Upper lobe of right lung (tissue), 1 donor: ENCODE measurements at regions not wholly inside any gene's neighbourhood (a gene's known extent, or its start where the extent isn't known, plus 50 kb on each side); places are given as distances from the start of the nearest gene placed in this dataset.

Experiments used
- ATAC-seq: fragments of 200-7000 bp; cut with Tn5 transposase; one replicate; pipeline ENCODE4 v1.9.1; 2020; ENCODE audit warnings: mild to moderate bottlenecking, moderate library complexity
- DNase-seq: peaks from one replicate; pipeline ENCODE4 v3.0.0-alpha.2; 2020
- H3K27ac ChIP-seq: fragments of 200-600 bp; one replicate; pipeline ENCODE4 v1.8.0; 2022
- H3K27me3 ChIP-seq: fragments of 200-600 bp; one replicate; pipeline ENCODE4 v1.8.0; 2022; ENCODE audit warnings: mild to moderate bottlenecking
- H3K36me3 ChIP-seq: fragments of 200-600 bp; one replicate; pipeline ENCODE4 v1.8.0; 2022
- H3K4me1 ChIP-seq: fragments of 200-600 bp; one replicate; pipeline ENCODE4 v1.8.0; 2022
- H3K4me3 ChIP-seq: fragments of 200-600 bp; one replicate; pipeline ENCODE4 v1.8.0; 2022; ENCODE audit warnings: mild to moderate bottlenecking
- H3K9me3 ChIP-seq: fragments of 200-600 bp; one replicate; pipeline ENCODE4 v1.8.0; 2022
- CTCF ChIP-seq: fragments of 200-600 bp; IDR thresholded peaks from one replicate; pipeline ENCODE4 v1.8.0; 2022; ENCODE audit warnings: antibody characterized with exemption
- intact Hi-C: fragments of 100-400 bp; cut with DNase I; formaldehyde crosslinking; loops from one replicate; pipeline ENCODE4 v1.11.0; 2022
- donor health status: DM: no; HTN: yes; CAD: no; lungs with severe emphysema.

DNA sequence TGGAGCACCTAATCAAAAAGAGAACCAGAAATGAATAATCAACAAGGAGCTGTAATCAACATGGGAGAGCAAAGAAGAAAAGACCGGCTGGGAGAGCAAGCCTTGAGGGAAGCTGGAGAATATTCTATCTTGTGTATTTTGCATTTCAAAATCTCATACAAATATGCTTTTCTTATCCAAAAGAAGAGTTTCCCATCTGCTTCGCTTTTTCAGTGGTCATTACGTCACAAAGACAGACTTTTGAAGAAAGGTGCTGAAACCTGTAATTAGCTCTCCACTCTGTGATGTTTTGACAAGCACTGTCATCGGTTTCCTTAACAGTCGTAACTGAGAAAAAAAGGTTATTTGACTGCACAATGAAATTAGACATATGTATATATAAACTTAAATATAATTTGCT lies 139.1 kb upstream of the TACR1 start:
- Histone ChIP-seq H3K4me3 (no peak overlapping the region), H3K4me1 (no peaks in the 10 kb centered on the region), H3K27me3 (no peaks in the 10 kb centered on the region), H3K27ac (no peak overlapping the region), H3K36me3 (no peaks in the 10 kb centered on the region), H3K9me3 (no peaks in the 10 kb centered on the region)
- ATAC-seq (no peak), DNase-seq (no peak)
- no peak for TF ChIP-seq CTCF
- intact Hi-C loops: no loop called here

GRCh38 chr2:75337619-75338018 lies 138.3 kb upstream of the TACR1 start:
- intact Hi-C loops: no loop called here
- TF ChIP-seq CTCF: no peak

DNA sequence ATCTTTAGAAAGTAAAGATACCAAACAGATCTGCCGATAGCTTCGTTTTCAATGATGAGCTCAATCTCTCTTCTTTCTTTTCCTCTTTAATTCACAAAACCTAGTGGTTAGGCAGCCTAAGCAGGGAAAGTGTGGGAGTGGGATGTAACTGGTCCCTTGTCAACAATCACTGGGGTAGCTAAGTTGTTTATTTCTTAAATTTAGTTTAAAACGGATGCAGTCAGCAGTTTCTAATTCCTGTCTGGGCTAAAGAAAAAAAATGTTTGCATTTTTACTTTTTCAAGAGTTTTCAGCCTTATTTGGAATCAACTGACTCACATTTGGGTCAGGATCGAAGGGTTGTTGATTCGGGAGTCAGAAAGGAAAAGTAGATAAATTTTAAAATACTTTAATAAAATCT lies 137.7 kb upstream of the TACR1 start:
- no peak for TF ChIP-seq CTCF
- Histone ChIP-seq H3K9me3 (no peaks in the 10 kb centered on the region), H3K4me1 (no peaks in the 10 kb centered on the region), H3K36me3 (no peaks in the 10 kb centered on the region), H3K27ac (no peak overlapping the region), H3K4me3 (no peak overlapping the region), H3K27me3 (no peaks in the 10 kb centered on the region)
- no peak for DNase-seq
- ATAC-seq: no peak
- intact Hi-C loops: no loop called here

More at GRCh38 chr2:75337619-75338018, 138.3 kb upstream of the TACR1 start:
- Histone ChIP-seq H3K9me3 (no peaks in the 10 kb centered on the region), H3K27ac (no peak overlapping the region), H3K27me3 (no peaks in the 10 kb centered on the region), H3K4me1 (no peaks in the 10 kb centered on the region), H3K4me3 (no peak overlapping the region), H3K36me3 (no peaks in the 10 kb centered on the region)
- DNase-seq: no peak
- no peak for ATAC-seq

DNA sequence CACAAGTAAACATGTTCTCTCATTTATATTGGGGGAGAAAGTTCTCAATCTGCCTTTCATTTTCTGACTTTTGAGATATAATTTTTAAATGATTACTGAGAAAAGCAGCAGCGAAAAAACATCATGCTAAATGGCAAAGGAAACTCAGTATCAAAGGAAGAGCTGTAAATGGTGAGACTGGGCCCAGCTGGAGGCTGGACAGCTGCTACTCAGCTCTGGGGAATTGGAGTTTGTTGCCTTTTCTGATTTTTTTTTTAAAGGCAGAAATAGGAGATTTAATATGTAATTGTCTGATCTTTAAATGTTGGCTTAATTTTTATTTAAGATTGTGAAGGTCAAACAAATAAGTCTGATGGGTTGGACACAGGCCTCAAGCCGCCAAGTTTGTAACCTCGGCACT lies 137.1 kb upstream of the TACR1 start:
- no peaks in the 10 kb centered on the region for H3K9me3 ChIP-seq
- no peak for TF ChIP-seq CTCF
- H3K27ac ChIP-seq: no peak overlapping the region
- no peaks in the 10 kb centered on the region for H3K4me1 ChIP-seq
- DNase-seq (no peak), ATAC-seq (no peak)
- no peak overlapping the region for H3K4me3 ChIP-seq
- H3K36me3 ChIP-seq: no peaks in the 10 kb centered on the region
- intact Hi-C loops: no loop called here
- H3K27me3 ChIP-seq: no peaks in the 10 kb centered on the region

GRCh38 chr2:75334076-75334475 lies 134.8 kb upstream of the TACR1 start:
- DNase-seq (no peak), ATAC-seq (no peak)
- H3K9me3 ChIP-seq: no peaks in the 10 kb centered on the region

More at GRCh38 chr2:75334076-75334475, 134.8 kb upstream of the TACR1 start:
- intact Hi-C loops: no loop called here
- Histone ChIP-seq H3K4me3 (no peak overlapping the region), H3K4me1 (no peaks in the 10 kb centered on the region), H3K27ac (no peak overlapping the region), H3K36me3 (no peaks in the 10 kb centered on the region), H3K27me3 (no peaks in the 10 kb centered on the region)
- TF ChIP-seq CTCF: no peak
